GM19351 (cell line): ENCODE measurements at regions not wholly inside any gene's neighbourhood (a gene's known extent, or its start where the extent isn't known, plus 50 kb on each side); places are given as distances from the start of the nearest gene placed in this dataset.

Source experiments
- ATAC-seq: cut with Tn5 transposase; IDR thresholded peaks from one replicate; pipeline ENCODE4 v1.9.1; 2021; ENCODE audit warnings: mild to moderate bottlenecking, moderate library complexity; ENCODE audit not compliant: unreplicated experiment

- no peak for ATAC-seq
Observed at GRCh38 chr20:39395478-39396291, 433.5 kb downstream of the DHX35 start.

DNA sequence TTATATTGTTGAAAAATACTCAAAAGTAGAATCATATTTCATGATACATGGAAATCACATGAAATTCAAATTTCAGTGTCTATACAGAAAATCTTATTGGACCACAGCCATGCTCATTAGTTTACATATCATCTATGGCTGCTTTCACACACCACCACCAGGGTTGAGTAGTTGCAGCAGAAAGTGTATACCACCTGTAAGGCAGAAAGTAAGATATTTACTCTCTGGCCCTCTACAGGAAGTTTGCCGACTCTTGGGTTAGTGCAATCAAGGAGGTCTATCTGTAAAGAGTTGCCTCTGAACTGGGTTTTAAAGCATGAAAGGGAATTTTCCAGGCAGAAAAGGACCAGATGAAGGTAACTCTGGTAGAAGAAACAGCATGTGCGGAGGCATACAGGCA, 432.3 kb downstream of the DHX35 start:
- ATAC-seq = no peak

DNA sequence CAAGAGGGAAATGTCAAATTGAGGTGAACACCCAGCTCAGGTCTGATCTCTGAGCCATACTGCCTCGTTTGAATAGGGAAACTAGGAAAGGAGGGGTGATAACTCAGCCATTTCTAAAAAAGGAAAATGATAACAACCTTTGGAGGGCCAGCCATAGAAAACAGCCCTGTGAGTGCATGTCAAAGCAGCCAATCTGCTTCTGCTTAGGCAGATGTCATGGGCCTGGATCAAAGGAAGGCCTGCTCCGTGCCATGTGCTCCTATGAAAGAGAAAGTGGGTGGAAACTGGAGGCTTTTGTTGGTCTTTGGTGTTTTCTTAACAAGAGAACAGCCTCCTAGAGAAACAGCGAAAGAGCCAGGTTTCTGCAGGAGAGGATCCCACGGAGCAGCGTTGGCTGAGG, 428.0 kb downstream of the DHX35 start:
- no peak for ATAC-seq

- no peak for ATAC-seq
Observed at GRCh38 chr20:39381595-39381994, 419.5 kb downstream of the DHX35 start.

- ATAC-seq = no peak
Observed at GRCh38 chr20:39378776-39379175, 416.6 kb downstream of the DHX35 start.

DNA sequence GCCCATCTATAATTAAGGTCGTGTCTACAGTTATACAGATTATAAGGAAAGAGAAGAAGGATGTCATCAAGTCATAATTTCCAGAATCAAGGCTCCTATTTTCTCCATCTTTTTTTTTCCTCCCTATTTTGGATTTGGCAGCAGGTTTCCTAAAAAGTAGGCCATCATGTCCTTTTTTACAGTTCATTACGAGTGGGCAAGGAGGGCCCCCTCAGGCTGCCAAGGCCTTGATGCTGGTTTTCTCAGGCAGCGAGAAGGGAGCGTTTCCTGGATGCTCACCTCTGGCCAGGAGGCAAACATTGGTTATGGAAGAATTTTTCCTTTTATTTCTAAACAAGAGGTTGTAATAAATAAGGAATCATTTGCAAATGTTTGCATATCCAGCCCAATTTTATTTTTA, 414.6 kb downstream of the DHX35 start:
- ATAC-seq = no peak

DNA sequence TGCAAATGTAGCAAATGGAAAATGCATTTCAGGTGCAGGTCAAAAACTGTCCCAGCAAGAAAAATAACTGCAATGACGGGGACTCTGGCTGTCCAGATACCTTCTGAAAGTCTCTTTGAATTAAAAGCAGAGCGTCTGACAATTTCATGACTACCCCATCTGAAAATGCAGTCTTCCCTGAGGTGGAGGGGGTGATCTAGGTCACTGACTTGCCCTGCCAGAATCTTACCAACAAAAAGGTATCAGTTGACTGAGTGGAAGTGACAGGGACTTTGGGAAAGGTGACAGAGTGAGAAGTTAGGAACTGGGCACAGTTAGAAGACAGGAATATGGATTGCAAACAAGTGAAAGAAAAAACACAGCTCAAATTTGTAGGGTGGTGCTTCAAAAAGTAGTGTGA, 402.2 kb downstream of the DHX35 start:
- ATAC-seq = no peak

DNA sequence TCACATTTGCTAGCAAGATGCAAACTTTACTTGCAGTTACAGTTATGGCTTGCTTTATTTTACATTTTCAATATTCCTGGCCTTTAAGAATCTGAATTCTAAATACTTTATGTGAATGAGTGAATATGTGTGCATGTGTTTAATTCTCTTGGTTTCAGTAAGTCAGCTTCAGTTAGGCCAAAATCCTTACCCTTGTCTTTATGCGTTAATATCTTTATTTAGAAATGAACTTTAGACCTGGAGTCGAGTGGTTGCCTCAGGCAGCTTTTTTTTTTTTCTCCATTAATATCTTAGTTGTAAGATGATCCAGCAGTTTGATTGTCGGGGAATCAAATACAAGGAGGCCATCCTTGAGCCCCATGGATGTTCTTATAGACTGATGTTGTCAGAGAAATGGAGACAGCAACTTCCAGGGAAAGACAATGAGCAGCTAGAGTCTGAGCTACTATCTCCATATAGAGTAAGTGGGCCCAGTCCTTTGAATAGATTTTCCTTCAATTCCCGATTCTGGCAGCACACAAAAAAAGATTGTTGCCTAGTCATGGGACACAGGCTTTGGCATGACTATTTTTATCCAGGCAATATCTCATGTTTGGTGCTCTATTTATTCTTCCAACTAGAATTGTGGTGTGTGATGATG, 398.0 kb downstream of the DHX35 start:
- ATAC-seq = no peak

GRCh38 chr20:39358052-39358451, 395.9 kb downstream of the DHX35 start:
- ATAC-seq = peak; percentile 62

- no peak for ATAC-seq
Observed at GRCh38 chr20:39356908-39357307, 394.8 kb downstream of the DHX35 start.

- ATAC-seq = no peak
Observed at GRCh38 chr20:39349240-39349639, 387.1 kb downstream of the DHX35 start.

- no peak for ATAC-seq
Observed at GRCh38 chr20:39347626-39348025, 385.5 kb downstream of the DHX35 start.

DNA sequence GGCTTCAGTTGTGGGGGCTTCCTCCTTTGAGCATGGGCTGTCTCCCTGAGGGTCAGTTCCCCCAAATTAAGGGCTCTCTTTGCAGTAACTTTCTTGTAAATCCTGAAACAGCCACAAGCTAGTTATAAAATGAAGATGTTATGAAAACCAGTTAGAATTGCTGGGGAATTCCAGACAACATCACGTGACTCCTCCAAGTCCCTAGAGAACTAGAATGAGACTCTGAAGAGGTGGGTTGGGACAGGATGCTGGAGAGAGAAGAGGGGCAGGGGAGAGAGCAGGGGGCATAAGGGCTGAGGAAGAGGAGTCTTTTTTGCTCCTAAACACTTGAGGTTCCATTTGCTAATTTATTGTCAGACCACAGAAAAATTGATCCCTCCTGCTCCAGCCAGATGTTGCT, 380.3 kb downstream of the DHX35 start:
- ATAC-seq = no peak

DNA sequence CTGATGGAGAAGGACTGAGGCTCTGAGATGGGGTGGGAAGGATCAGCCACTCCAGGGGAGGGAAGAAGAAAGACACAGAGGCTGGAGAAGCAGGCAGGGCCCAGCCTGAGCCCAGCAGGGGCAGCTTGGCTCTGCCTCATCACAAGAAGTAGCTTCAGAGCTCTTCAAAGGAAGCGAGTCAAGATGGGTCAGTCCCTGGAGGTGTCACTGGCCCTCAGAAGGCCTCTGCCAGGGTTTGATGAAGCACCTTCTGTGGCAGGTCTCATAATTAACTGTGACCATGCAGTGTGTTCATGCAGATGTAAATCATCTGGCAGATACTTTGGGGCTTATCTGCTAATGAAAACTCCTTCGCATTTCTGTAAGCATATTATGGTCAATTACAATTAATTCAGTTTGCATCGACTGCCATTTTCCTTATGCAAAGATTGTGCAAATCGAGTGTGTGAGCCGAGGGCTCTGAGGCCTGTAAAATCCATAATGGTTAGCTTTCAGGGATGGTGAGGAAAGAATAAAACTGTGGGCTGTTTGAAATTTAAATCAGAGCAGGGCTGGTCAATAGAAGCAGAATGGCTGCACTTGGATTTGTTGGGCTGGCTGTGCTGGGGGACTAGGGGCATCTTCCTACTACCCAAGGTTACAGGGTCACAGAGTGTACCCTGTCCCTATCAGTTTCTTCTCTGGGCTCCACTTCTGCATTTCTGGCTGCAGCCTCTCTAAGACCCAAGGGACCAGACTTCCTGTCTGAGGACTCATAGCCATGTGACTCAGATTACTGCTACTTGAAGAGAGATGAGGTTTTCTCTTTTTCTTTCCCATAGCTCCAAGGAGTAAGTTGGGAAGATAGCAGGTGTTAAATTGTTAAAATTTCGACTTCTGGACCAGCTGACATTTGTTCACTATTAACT, 376.6 kb downstream of the DHX35 start:
- peak; percentile 97 for ATAC-seq

- no peak for ATAC-seq
Observed at GRCh38 chr20:39333211-39333610, 371.1 kb downstream of the DHX35 start.

DNA sequence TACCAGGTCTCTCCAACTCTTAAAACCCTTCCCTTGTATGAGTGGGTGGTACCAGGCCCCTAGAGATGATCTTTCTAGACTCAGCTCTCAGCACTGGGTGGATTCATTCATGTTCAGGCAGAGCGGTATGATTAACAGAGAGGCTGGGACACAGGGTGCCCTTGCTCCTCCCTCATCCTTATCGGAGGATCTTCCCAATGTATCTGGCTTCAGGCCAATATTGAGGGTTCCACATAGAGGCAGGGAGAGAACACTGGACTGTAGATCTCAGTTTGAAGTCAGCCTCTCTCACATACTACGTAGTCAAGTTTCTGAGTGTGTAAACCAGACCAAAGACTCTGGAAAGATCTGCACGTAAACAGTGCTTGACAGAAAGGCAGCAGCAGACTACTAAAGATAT, 366.2 kb downstream of the DHX35 start:
- ATAC-seq = no peak

GRCh38 chr20:39326050-39326449, 363.9 kb downstream of the DHX35 start:
- no peak for ATAC-seq

- no peak for ATAC-seq
Observed at GRCh38 chr20:39318911-39319310, 356.8 kb downstream of the DHX35 start.

DNA sequence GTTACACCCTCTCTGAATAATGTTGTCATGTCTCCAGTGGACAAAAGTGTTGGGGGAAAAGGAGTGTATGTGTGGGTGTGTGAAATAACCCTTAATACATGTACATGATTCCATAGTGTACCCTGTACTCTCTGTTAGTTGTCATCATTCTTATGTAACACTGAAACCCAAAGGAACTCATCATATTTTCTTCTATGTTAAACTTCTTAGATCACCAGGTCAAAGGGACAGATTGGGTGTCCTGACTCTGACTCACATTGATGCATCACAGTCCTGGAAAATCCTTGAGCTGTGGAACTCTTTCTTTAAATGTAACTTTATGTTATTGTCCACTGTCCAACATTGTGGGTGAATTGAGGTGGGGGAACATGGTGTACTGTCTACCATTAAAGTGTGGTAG, 350.5 kb downstream of the DHX35 start:
- no peak for ATAC-seq

- ATAC-seq = no peak
Observed at GRCh38 chr20:39311851-39312506, 349.8 kb downstream of the DHX35 start.

GRCh38 chr20:39310363-39310995, 348.3 kb downstream of the DHX35 start:
- ATAC-seq = no peak
